Endothelial cell of umbilical vein (primary cell): ENCODE measurements at regions not wholly inside any gene's neighbourhood (a gene's known extent, or its start where the extent isn't known, plus 50 kb on each side); places are given as distances from the start of the nearest gene placed in this dataset.

Experiments used
- BruUV-seq: library from RNA; stranded (reverse); fragments of 400-500 nt; replicated peaks from 2 replicates; lab custom pipeline; 2021; lab: Mats Ljungman, UMichigan
- CTCF ChIA-PET: fragments of 300-600, 350-600 bp; sonication (Branson Sonifier 250); formaldehyde crosslinking; loops from one replicate; lab custom pipeline; 2021; ENCODE audit warnings: antibody characterized with exemption, inconsistent platforms; lab: Charles Lee
- POLR2A ChIA-PET: fragments of 300-600, 350-600 bp; sonication (Branson Sonifier 250); formaldehyde crosslinking; loops from one replicate; lab custom pipeline; 2021; ENCODE audit warnings: antibody characterized with exemption, inconsistent platforms; lab: Charles Lee
- DNase-seq: peaks from one replicate; pipeline ENCODE4 v3.0.0-alpha.2; 2011; ENCODE audit warnings: low read depth, low spot score
- FAIRE-seq: peaks from 2 replicates; lab custom pipeline; 2011; peaks lifted over from hg19 to GRCh38; lab: Jason Lieb, UNC
- H2AFZ ChIP-seq: 2 replicates; pipeline ENCODE4 v1.6.0; 2012; ENCODE audit warnings: low read depth, low read length, control low read depth, inconsistent platforms
- H3K27ac ChIP-seq: 2 replicates; pipeline ENCODE4 v1.5.1; 2011; ENCODE audit warnings: low read depth, mild to moderate bottlenecking, control low read depth, low read length, moderate library complexity; ENCODE audit not compliant: insufficient read depth
- H3K27me3 ChIP-seq, 2 experiments: 2 replicates each; pipeline versions ENCODE4 v1.6.0 to v1.6.1; 2011; ENCODE audit warnings: low read length in 2 of 2, mixed read lengths in 1 of 2; ENCODE audit not compliant: control insufficient read depth in 2 of 2, insufficient read depth in 2 of 2
- H3K36me3 ChIP-seq, 2 experiments: 2 replicates in 1 of 2; 3 replicates in 1 of 2; pipeline ENCODE4 v1.5.1; 2011; ENCODE audit warnings: low read length in 2 of 2, mild to moderate bottlenecking in 1 of 2, moderate library complexity in 1 of 2; ENCODE audit not compliant: control insufficient read depth in 2 of 2, insufficient read depth in 2 of 2; ENCODE audit errors: extremely low read depth in 1 of 2
- H3K4me1 ChIP-seq: 3 replicates; pipeline ENCODE4 v1.5.1; 2011; ENCODE audit warnings: mild to moderate bottlenecking, low read length; ENCODE audit not compliant: control insufficient read depth, insufficient read depth; ENCODE audit errors: extremely low read depth
- H3K4me2 ChIP-seq: 2 replicates; pipeline ENCODE4 v1.6.1; 2011; ENCODE audit warnings: low read length, control low read depth, mixed read lengths; ENCODE audit not compliant: insufficient read depth
- H3K4me3 ChIP-seq, 3 experiments: fragments of 200-600 bp in 1 of 3; sonication (generic), shearing (Covaris generic) in 1 of 3; replicated peaks in 1 of 3; 2 replicates each; pipeline ENCODE4 v1.5.1; 2011 to 2016; ENCODE audit warnings: control low read depth in 3 of 3, low read length in 3 of 3, mild to moderate bottlenecking in 2 of 3, inconsistent platforms in 1 of 3, low read depth in 1 of 3, moderate library complexity in 1 of 3; ENCODE audit not compliant: insufficient read depth in 1 of 3
- H3K79me2 ChIP-seq: 2 replicates; pipeline ENCODE4 v1.6.0; 2012; ENCODE audit warnings: low read length, inconsistent platforms; ENCODE audit not compliant: control insufficient read depth, insufficient read depth
- H3K9ac ChIP-seq: replicated peaks from 2 replicates; pipeline ENCODE3; 2011; ENCODE audit warnings: low read length, control low read depth; ENCODE audit not compliant: insufficient read depth; ENCODE audit errors: extremely low read depth
- H3K9me1 ChIP-seq: replicated peaks from 3 replicates; pipeline ENCODE4 v1.6.0; 2011; ENCODE audit warnings: mild to moderate bottlenecking, low read length; ENCODE audit not compliant: control insufficient read depth, insufficient read depth; ENCODE audit errors: extremely low read depth
- H3K9me3 ChIP-seq: replicated peaks from 2 replicates; pipeline ENCODE4 v1.5.1; 2012; ENCODE audit warnings: low read length, inconsistent platforms; ENCODE audit not compliant: control insufficient read depth, insufficient read depth
- H4K20me1 ChIP-seq: replicated peaks from 2 replicates; pipeline ENCODE3; 2011; ENCODE audit warnings: mild to moderate bottlenecking, low read length; ENCODE audit not compliant: control insufficient read depth, insufficient read depth; ENCODE audit errors: extremely low read depth
- CTCF ChIP-seq, 2 donors: IDR thresholded peaks; 1 replicate in 1 of 2; 2 replicates in 1 of 2; pipeline ENCODE4 v1.5.1; 2011; ENCODE audit warnings: low read length in 2 of 2, mild to moderate bottlenecking in 2 of 2, moderate library complexity in 2 of 2, control low read depth in 1 of 2, inconsistent platforms in 1 of 2, low read depth in 1 of 2; ENCODE audit not compliant: insufficient read depth in 1 of 2; ENCODE audit errors: extremely low read depth in 1 of 2
- EZH2 ChIP-seq: IDR thresholded peaks from 2 replicates; pipeline ENCODE4 v1.6.1; 2012; ENCODE audit warnings: borderline replicate concordance, low read depth, mild to moderate bottlenecking, moderate library complexity, low read length, inconsistent platforms; ENCODE audit not compliant: severe bottlenecking
- FOS ChIP-seq: IDR thresholded peaks from 2 replicates; pipeline ENCODE4 v1.6.1; 2011; ENCODE audit warnings: mild to moderate bottlenecking, low read length, moderate library complexity, borderline replicate concordance; ENCODE audit not compliant: insufficient read depth
- GATA2 ChIP-seq: IDR thresholded peaks from 2 replicates; pipeline ENCODE4 v1.7.0; 2011; ENCODE audit warnings: low read depth, mild to moderate bottlenecking, moderate library complexity, mixed read lengths, low read length; ENCODE audit not compliant: insufficient read length, insufficient read depth
- JUN ChIP-seq: IDR thresholded peaks from 2 replicates; pipeline ENCODE4 v1.6.1; 2011; ENCODE audit warnings: borderline replicate concordance, low read depth; ENCODE audit not compliant: insufficient read length, insufficient read depth
- MAX ChIP-seq: IDR thresholded peaks from 2 replicates; pipeline ENCODE4 v1.6.1; 2011; ENCODE audit not compliant: insufficient read depth, insufficient read length
- POLR2A ChIP-seq: IDR thresholded peaks from 2 replicates; pipeline ENCODE4 v1.6.1; 2012; ENCODE audit warnings: low read depth, mild to moderate bottlenecking, control low read depth, low read length
- POLR2AphosphoS5 ChIP-seq: IDR thresholded peaks from 2 replicates; pipeline ENCODE4 v1.6.1; 2012; ENCODE audit warnings: low read depth, mild to moderate bottlenecking, control low read depth, low read length, moderate library complexity; ENCODE audit not compliant: insufficient read depth
- dilution Hi-C: fragments of 300-500 bp; cut with MboI; formaldehyde crosslinking; loops from one replicate; pipeline ENCODE4 v1.15.0; 2019; ENCODE audit warnings: low sequenced_read_pairs; ENCODE audit not compliant: extremely low pct_ligation_motif_present
- intact Hi-C: fragments of 100-400 bp; cut with micrococcal nuclease; formaldehyde crosslinking; loops from one replicate; pipeline ENCODE4 v1.10.0; 2022

GRCh38 chr14:50041980-50042379 is 74.4 kb downstream of the VCPKMT start:
- Histone ChIP-seq H3K27me3 (no peaks in the 10 kb centered on the region), H3K36me3 (no peaks in the 10 kb centered on the region), H2AFZ (no peak overlapping the region), H3K4me2 (no peak overlapping the region), H3K27ac (no peak overlapping the region), H3K4me1 (peaks cover 38% of the 10 kb centered on the region), H4K20me1 (no peaks in the 10 kb centered on the region), H3K4me3 (no peak overlapping the region), H3K9me3 (no peaks in the 10 kb centered on the region), H3K9me1 (no peaks in the 10 kb centered on the region), H3K79me2 (no peaks in the 10 kb centered on the region), H3K9ac (no peak overlapping the region)
- no peak for DNase-seq
- dilution Hi-C loops = no loop called here
- CTCF ChIA-PET = interaction anchor here (2.9 kb wide), 1 partner anchor 19 kb away, joined by 17 read pairs; no protein-coding TSS in a partner anchor
- POLR2A ChIA-PET = no interaction called here
- intact Hi-C loops = loop anchor here (10.0 kb wide), 1 partner anchor 53 kb away; no protein-coding TSS in a partner anchor
- BruUV-seq = no TSS peak
- TF ChIP-seq MAX = no peak
- TF ChIP-seq FOS = no peak
- no peak for TF ChIP-seq CTCF (IDR thresholded peaks at IDR 0.05; ENCODE audit: extremely low read depth in 1 of 2, insufficient read depth in 1 of 2, low read depth in 1 of 2, low read length in 2 of 2)
- TF ChIP-seq POLR2A = no peak
- TF ChIP-seq GATA2 = no peak
- no peak for TF ChIP-seq JUN
- no peak for TF ChIP-seq EZH2
- no peak for TF ChIP-seq POLR2AphosphoS5
- FAIRE-seq = no peak
